Stimulated activated CD8-positive, alpha-beta memory T cell treated with anti-CD3 and anti-CD28 coated beads, Interleukin-12 subunit alpha, Interleukin-12 subunit beta, amount 100 ng/mL, for 4 hours (primary cell): ENCODE measurements at regions not wholly inside any gene's neighbourhood (a gene's known extent, or its start where the extent isn't known, plus 50 kb on each side); places are given as distances from the start of the nearest gene placed in this dataset.
"Not testable (repeated sequence)": the region's sequence is repeated elsewhere in the genome, so short reads cannot be mapped to it uniquely, and the experiment has no call there.

Experiments used
- DNase-seq: peaks from one replicate; pipeline ENCODE4 v3.0.0-alpha.2; 2020; ENCODE audit warnings: low read depth

DNA sequence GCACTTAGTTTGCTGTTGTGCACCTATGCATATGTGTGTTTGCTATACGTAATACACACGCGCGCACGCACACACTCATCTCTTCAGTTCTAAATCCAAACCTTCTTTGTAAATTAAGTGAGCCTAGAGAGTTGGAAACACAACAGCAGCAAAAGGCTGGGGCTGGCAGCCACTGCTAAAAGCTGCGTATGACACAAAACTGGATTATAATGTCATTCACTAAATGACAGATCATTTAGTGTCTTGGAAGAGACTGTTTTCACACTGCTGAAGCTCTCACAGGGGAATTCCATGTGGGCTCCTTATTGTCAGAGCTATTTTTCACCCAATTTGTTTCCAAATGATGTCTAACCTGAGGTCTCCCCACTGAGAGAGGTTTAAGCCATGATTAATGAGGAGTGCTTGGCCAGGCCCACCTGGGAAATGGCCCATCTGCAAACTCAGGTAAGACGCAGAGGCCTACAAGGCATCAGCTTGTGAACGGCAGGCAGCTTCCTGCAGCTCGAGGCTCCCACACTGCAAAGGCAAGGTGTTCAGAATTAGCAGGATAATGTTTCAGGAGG, 94.2 kb downstream of the OLIG3 start:
- DNase-seq = no peak

DNA sequence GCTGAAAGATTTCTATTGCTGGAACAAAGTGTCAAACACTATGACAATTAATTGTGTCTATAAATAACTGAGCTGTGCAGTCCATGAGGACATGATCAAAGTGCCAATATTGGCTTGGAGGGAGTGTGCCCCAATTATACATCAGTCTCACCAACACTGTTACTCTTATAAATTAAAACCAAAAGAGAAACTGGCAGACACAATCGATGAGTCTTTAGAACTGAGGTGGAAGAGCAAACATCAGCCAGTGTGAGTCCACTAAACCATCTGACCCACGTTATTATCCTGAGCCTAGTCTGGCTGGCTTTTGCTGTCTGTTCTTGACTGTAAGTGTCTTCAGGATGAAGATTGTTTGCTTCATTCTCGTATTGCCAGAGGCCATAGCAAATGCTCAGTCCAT, 98.9 kb downstream of the OLIG3 start:
- DNase-seq = no peak

DNA sequence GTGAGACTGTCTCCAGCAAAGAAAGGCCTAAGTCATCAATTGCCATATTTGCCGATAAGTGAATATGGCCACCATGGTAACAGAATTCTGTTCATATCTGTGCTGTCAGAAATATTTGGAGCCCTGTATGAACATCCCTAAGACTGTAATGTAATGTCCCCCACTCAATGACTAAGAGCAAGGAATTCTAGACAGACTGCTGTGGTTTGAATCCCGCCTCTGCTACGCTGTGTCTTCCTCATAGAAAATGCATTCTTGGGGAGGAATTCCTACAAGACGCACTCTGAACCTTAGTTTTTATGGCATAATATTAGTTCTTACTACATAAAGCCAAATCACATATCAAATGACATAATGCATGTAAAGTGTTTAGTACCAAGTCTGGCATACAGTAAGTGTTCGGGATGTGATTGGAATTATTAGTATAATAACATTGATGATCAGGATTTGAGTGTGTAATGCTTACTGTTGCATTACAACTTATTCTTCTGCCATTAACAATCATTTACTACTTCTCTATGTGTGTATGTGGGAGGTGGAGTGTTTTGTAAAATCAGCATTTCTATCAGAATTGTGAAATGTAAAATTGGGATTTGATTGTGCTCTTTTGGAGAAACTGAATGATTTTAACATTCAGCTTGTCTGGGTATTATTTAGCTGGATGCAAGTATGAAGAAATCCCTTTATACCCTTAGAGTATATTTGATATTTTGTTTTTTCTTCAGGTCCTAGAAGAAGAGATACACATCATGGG, 103.0 kb downstream of the OLIG3 start:
- no peak for DNase-seq

DNA sequence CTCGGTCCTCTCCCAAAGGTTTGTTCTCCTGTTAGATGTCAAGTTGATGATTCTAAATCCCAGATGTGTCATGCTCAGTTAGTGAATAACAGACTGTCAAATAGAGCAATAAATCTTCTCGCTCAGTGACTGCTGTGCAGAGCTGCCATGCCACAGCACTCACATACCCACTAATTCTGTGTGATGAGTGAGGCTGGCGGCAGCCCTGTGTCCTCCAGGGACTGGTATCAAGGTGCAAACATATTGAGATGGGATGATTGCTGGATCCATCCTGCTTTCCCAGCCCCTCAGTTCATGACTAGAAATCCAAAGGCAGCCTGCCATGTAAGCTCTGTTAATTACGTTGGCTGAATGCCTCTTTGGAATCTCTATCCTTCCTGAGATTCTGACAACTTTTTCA, 103.9 kb downstream of the OLIG3 start:
- DNase-seq = no peak

DNA sequence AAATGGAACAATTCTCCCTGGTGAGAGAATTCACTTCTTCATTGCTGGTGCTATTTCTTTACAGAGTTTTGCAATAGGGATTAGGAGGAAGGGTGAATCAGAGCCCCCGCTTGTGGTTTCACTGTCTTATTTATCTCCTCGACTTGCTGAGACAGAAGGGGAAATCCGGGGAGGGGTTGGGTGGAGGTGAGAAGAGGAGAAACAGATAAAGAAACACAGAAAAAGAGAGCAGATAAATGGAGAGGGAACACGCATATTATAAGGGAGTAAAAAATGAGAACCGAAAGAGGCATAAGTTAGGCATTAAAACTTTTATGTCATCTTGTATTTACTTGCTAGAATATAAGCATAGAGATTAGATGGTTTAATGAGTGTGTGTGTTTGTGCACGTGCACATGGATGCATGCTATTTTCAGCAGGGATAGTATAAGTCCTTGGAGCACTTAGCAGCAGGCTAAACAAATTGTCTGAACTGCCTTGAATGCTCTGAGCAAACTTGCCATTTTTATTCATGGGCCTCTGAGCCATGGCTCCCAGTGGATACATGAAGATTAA, 105.0 kb downstream of the OLIG3 start:
- peak; percentile 46 for DNase-seq

DNA sequence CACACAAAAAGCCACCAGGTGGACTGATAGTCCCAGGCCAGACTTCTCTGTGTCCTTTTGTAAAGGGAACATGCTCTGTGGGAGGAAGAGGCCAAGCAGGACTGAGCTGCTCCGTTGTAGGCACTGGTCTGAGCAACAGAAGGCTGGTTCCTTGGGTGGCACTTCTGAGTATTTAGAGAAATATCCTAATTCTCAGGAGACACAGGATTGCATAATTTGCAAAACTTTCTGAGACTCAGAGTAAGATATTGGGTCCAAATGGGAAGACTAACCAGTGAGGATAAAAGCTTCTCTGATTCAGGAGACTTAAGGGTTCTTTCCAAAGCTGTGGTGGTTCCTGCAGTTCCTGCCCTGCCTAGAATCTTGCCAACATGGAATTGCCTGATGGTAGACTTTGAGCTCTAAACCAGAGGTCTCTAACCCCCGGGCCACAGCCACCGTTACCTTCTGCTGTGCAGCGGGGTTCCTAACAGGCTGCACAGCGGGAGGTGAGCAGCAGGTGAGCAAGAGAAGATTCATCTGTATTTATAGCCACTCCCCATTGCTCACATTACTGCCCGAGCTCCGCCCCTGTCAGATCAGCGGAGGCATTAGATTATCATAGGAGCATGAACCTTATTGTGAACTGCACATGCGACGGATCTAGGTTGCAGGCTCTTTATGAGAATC, 107.0 kb downstream of the OLIG3 start:
- no peak for DNase-seq

DNA sequence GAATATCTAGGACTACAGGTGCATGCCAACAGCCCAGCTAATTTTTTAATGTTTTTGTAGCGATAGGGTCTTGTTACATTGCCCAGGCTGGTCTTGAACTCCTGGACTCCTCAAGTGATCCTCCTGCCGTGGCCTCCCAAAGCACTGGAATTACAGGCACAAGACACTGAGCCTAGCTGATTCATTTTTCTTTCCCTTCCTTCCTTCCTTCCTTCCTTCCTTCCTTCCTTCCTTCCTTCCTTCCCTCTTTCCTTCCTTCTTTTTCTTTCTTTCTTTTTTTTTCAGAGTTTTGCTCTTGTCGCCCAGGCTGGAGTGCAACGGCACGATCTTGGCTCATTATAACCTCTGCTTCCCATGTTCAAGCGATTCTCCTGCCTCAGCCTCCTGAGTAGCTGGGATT, 110.9 kb downstream of the OLIG3 start:
- DNase-seq = not testable (repeated sequence)

DNA sequence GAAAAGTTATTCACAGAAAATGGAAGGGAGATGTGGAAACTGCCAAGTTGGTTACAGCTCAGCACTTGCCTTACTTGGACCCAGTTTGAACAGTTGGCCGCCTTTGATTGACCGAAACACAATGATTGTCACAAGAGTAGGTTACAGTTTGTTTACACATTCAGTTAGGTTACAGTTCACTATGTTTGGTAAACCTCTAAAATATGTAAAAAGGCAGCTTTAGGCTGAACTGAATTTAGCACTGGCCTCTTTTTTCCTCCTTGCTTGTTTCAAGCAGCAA, 116.2 kb downstream of the OLIG3 start:
- no peak for DNase-seq

DNA sequence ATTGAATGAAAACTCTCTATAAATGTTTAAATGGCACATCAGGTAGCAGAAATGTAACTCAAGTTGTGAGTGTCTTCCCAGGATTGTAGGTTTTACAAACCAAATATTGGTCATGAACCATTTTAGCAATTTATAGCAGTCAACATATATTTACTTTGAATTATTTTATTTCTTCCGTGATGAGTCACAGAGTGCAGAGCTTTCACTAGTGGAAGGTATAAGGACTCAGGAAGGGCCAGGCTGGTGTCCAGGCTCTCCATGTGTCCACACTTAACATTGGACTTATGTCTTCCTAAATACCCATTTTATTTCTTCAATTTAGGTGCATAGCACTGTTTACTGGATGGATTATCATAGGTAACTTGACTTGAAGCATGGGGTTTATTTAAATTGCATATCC, 120.9 kb downstream of the OLIG3 start:
- DNase-seq = no peak

DNA sequence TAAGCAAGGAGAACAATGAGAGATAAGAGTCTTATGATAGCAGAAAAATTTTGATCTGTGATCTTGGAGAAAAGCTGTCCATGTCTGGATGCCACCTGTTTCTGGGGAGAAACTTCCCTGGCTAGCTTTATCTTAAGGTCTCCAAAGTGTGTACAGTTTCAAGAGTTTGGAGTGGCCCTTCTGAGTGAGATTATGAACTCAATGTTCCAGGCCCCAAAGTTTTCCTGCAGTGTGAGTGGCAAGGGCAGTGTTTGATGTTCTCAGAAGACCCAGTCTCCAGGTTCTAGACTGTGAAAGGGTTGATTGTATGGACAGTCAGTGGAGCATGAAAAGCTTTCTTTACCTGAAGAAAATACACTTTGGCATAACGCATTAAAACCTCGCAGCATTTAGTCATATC, 121.7 kb downstream of the OLIG3 start:
- DNase-seq = no peak

DNA sequence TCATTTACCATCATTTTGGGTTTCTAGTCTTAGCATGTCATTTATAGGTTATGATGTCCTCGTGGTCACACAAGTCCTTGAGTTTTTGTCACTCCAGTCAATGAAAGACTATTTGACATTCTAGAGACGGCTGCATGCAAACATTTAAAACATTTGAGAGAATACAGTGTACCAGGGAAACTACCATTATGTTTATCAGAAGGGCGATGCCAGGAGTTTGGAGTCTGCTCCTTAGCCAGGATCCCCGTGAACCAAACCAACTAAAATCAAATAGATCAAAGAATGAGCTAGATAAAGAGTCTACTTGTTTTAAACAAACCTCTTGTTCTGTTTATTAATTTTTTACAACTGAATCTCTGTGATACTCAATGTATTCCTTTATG, 122.6 kb downstream of the OLIG3 start:
- no peak for DNase-seq

DNA sequence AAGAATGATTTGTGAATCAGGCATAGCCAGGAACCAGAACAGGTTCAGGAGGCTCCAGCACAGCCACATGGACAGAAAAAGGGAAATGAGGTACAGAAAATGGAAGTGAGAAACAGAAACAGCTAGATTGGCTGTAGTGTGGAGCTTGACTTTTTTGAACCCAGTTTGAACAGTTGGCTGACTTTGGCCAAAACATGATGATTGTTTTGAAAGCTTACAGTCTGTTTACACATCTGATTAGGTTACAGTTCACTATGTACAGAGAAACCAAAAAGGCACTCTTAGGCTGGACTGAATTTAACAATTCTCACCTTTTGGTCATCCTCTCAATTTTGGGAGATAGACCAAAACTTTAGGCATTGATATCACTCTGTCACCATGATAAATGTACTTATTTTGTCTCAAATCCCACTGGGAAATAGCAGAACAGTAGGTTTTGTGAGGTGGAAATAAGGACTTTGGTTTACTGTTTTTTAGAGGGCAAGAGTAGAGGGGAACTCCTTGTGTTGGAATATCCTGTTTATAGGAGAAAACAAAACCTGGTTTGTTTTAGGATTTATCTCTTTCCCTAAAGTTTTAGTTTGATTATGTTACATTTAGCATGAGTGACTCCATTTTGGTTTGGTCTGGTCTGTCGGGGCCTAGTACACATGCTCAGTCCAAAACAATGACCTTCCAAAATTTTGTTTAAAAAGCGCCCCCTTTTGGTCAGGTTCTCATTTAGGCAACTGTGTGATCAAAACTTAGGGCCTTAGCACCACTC, 123.1 kb downstream of the OLIG3 start:
- DNase-seq = no peak

DNA sequence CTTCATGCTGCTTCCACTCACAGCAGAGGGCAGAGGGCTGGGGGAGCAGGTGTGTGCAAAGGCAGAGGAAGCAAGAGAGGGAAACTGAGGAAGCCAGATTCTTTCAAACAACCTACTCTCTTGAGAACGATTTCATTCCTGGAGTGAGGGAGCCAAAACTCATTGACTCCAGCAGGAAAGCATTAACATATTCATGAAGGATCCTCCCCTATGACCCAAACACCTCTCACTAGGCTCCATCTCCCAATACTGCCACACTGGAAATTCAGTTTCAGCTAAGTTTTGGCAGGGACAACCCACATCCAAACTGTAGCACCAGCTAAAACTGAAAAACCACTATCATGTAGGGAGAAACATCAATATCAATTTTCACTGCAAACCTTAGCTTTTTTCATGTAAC, 125.1 kb downstream of the OLIG3 start:
- no peak for DNase-seq

DNA sequence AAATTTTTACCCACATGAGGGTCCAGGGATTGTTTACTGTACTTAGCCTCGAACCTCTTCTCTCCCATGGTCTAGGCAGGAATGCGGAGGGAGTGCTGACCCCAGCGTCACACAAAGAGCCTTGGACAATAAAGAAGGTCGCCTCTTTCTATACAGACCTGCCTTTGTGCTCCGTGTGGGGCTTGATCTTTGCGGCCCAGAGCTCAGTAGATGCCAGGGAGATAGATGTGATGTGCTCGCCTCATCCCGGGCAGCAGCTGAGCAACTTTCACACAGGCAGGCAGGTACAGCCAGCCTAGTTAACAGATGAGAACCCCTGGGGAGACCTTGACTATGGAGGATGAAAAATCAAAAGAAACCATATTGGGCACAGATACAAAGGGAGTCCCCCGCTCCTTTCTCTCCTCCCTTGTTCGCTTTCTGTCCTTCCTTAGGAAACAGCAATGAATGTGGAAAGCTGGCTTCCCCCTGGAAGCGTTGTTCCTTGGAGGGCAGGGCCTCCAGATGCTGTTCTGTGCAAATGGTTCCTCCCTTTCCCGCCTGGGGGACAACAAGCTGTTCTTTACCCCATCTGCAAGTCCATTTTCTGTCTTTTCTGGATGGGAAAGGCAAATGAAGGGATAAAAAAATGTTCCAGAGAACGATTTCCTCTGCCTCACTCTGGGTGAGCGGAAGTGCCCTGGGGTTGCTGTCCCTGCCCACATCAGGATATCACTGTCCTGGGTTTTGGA, 128.3 kb downstream of the OLIG3 start:
- no peak for DNase-seq

DNA sequence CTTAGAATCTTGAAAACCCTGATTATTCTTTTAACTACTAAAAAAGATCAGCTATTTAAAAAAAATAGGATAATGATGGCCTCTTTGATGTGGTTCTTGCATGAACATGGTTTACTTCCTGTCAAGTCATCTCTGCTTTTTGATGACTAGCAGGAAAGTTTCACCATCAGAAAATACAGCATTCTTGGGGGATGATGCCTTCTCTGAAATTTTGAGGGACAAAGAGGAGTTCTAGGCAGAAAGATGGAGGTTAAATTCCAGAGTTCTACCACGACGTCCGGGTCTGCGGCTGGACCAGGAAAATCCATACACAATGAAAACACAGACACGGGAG, 130.4 kb downstream of the OLIG3 start:
- DNase-seq = no peak

DNA sequence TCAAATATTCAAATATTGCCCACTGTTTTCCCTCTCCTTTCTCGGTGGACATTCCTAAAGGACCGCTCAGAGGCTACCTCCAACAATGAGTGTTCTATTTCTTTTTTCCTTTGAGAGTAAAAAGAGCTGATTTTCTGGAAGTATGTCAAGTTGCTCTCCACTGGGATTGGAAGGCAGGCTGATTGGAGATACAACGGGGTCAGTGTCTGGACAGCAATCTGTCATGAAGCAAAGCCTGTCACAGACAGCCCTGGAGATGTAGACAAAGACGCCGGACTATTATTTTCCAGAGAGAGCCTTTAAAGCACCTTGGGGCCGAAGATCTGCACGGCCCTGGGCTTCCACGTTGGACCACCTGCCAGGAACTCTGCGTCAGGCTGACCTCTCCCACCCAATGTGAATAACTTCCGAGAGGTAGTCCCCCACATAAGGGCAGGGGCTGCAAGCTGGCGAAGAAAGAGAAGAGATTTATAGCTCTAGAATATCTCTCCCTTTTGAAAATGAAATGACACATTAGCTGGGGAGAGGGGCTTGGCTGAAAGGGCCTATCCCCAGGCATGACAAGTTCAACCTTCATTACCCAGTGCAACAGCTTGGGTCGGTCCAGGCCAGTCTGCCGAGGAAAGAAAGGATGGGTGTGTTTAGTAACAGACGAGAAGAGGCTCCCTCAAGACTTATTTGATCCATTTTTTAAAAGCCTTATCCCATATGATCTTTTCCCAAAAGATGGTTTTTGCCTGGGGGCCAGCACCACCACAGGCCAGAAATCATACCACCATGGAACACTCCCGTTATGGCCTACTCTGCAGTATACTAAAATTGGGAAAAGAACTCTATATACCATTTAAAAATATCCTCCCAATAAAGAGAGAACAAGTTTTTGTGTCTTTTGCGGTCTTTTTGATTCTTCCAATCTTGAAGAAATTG, 131.1 kb downstream of the OLIG3 start:
- DNase-seq = no peak

DNA sequence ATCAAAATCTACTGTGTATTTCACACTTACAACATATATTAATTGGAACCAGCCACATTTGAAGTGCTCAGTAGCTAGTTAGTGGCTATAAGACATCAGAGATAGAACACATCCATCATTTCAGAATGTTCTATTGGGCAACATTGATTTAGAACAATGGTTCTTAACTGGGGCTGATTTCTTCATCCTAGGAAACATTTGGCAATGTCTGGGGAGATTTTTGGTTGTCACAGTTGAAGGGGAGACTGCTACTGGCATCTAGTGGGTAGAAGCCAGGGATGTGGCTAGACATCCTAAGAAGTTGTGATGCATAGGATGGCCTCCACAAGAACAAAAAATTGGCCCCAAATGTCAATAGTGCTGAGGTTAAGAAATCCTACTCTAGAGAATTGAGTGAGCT, 132.5 kb downstream of the OLIG3 start:
- no peak for DNase-seq

DNA sequence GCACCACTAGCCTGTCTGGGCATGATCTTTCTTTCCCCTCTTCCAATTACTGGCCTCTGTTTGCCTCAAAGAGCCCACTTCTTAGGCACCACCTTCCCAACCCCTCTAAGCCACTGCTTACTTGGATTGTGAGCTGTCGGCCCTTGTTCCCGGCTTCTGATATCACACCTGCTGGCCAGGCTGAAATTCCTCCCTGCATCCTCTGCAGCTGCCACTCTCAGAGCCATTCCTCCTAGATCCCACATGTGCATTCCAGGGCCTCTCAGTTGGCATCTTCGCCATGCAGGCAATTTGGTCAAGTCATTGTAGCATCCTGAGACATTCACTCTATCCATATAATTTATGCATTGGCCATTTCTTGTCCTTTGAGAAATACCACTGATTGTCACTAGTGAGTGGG, 135.9 kb downstream of the OLIG3 start:
- no peak for DNase-seq

DNA sequence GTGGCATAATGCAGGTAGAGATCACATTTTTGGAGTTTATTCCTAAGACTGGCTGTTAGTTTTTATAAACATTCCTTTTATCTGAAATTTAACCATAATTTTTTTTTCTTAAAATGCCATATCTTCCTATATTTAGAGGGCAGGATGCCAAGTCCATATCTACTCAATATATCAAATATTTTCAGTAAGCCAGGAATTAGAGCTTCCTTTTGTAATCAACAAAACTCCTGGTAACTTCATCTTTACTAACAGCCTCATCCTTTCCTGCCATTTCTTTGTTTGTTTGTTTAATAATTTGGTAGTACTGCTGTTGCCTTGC, 136.3 kb downstream of the OLIG3 start:
- DNase-seq = no peak

DNA sequence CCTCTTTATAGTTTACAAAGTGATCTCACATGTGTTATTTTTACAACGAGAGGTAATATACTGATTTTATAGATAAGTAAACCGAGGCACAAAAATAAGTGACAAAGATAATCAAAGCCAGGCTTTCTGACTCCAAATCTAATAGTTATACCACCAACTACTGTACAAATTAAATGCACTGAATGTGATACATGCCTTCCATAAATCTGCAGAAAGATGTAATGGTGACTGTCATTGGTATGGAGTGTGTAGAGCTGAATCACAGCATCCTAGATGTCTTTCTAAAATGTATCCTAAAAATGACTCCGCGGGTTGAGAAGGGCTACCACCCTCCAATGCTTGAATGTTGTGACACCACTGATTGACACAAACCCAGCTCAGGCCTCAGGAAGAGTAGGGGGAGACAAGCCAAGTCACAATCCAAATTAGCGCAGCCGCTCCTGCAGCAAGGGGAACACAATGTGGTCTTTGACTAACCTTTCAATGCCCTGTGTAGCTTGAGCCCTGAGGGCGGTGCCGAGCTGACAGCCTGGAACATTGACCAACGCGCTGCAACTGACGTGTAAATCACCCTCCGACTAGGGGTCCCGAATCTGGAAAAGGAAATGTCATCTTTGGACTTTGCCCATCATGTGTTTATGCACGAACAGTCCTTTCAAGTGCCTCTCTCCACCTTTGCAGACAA, 136.8 kb downstream of the OLIG3 start:
- DNase-seq = no peak
